Activated CD8-positive, alpha-beta memory T cell treated with anti-CD3 and anti-CD28 coated beads, Interleukin-2, amount 50 U/mL, for 48 hours (primary cell): ENCODE measurements at regions not wholly inside any gene's neighbourhood (a gene's known extent, or its start where the extent isn't known, plus 50 kb on each side); places are given as distances from the start of the nearest gene placed in this dataset.

Experiments
- DNase-seq: peaks from one replicate; pipeline ENCODE4 v3.0.0-alpha.2; 2020

DNA sequence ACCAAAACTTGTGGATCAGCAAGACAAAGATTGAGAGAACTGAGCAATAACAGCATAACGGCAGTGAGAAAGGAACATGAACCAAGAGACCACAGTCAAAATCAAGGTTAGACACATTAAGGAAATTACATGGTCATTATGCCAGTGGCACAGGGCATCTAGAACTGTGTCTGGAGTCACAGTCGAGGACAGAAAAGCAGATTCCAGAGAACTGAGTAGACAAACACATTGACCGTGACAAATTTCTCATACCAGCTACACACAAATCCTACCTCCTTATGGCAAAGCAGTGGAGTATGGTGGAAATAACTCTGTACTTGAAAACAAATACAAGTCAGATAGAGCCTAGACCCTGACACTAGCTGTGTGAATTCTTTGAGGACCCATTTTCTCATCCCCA lies 367.3 kb downstream of the DUSP6 start:
- DNase-seq, result no peak

- no peak for DNase-seq
Observed at GRCh38 chr12:88982694-88983093, 369.6 kb downstream of the DUSP6 start.

GRCh38 chr12:88977115-88977514 lies 375.2 kb downstream of the DUSP6 start:
- no peak for DNase-seq

DNA sequence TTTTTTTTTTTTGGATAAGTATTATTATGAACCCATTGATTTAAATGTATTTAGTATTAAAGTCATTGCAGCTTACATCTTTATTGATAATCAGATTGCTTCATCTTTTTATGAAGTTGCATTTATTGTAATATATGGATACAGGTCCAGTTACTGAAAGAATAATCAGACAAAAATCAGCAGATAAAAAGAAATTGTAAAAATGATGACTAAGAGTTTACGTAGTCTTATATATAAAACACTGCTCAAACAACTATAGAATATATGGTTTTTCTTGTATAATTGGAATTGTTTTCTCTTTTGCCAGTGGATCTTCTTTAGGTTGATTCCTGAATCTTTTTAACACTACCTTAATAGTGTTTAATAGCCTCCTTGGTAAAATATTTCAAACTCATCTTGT lies 378.3 kb downstream of the DUSP6 start:
- no peak for DNase-seq

DNA sequence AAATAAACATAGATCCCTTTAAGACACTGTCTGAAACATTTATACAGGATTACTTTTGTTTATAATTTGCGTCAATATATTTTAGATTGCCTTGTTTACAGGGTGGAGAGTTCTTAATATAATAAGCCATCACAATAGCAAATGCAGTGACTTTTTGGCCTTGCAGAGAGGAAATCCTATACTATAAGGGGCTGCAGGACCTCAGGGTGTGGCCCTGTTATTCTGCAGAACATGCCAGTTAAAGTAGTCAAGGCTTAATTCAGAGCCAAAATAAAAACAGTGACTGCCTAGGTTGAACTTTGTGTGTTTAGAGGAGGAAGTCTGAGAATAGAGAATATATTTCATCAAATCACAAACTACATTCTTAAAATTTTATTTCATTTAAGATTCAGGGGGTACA lies 381.6 kb downstream of the DUSP6 start:
- DNase-seq, result no peak

GRCh38 chr12:88969127-88969526 lies 383.2 kb downstream of the DUSP6 start:
- no peak for DNase-seq

DNA sequence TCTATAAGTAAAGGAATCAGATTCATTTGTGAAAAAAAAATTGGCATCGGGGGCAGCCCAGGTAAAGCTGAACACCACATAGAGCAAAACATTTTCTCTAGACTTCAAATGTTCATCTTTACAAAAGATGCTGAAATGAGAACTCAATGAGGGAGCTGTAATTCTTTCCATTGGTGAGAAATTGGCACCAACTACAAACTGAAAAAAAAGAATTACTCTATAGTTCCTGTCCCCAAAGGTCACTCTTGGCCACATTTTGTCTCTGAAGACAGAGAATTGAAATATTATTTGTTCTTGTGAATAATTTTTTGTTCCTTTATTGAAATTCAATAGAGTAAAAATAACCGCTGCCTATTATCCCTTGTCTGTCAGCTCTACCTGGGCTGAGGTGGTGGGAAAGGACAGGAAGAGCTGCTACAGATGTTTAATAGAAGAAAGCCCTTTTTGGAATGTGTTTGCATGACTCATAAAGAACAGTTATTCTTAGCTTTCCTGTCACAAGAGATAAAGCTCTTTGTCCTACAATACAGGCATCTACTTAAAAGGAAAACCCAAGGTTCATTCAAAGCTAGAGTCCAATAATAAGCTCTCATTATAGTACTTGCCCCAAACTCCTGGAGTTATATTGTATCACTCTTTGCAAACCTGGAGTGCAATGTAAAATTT lies 380.1 kb upstream of the KITLG start:
- no peak for DNase-seq

- no peak for DNase-seq
Observed at GRCh38 chr12:88958946-88959345, 378.7 kb upstream of the KITLG start.

DNA sequence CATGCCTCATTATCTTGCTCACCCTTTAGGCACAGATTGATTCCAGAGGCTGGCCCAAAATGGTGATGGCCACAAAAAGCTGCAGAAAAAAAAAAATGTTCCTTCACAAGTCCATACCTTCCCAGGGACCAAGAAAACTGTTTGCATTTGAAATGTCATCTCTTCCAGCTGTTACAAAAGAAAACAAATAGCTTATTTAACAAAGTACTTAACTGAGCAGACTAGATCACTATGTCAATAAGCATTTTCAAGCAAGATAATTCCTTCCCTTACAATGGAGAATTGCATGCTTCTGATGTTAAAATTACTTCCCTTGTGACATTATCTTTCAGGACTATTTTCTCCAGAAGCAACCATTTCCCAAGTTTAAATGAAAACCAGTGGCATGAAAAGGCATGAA lies 377.9 kb upstream of the KITLG start:
- DNase-seq, result no peak

GRCh38 chr12:88957358-88957757 lies 377.1 kb upstream of the KITLG start:
- DNase-seq, result no peak

DNA sequence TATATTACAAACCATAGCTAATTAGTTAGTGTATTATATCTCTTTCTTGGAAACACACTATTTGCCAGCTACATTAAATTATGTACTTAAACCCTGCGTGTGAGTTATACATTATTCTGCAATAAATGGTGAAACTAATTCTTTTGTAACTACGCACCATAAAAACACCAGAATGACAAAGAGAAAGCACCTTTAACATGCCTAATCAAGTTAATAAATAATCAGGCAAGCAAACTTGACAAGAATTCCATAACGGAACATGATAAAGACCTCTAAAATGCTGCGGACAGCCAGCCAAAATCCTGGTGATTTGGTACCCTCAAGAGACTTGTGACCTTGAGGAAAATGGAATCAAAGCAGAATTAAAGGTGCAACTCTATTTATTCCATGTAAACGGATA lies 375.3 kb upstream of the KITLG start:
- DNase-seq, result no peak

- DNase-seq, result no peak
Observed at GRCh38 chr12:88953029-88953586, 372.8 kb upstream of the KITLG start.

DNA sequence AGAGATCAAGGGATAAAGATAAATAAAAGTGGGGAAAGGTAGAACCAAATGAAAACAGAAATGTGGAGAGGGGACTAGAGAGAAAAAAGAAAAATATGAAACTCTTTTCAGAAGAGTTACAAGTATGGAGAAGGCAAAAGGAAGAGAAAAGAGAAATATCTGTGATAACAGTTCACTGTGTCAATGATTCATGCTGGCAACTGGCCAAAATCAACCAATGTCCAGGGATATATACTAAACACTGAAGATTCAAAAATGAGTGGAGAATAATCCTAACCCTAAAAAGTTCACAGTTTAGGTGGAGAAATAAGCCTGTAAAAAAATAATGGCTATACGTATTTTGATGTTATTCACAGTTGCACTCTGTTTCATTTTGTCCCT lies 372.3 kb upstream of the KITLG start:
- no peak for DNase-seq

GRCh38 chr12:88951860-88952561 lies 371.7 kb upstream of the KITLG start:
- no peak for DNase-seq

DNA sequence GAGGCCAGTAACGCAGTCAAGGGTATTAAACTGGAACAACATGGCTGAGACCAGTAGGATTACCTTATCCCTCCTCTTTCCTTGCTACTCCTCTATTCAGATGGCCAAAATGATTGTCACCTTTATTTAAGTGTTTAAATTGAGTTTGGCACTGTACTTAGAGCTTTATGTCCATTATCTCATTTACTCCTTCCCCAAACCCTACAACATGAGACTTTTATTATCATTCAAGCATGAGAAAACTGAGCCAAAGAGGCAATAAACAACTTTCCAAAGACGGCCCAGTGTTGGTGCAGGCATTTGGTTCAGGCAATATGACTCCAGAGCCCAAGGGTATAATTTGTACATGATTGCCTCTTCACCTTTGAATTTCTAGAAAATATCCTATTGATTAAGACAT lies 370.9 kb upstream of the KITLG start:
- no peak for DNase-seq

GRCh38 chr12:88947486-88948043 lies 367.3 kb upstream of the KITLG start:
- no peak for DNase-seq

- no peak for DNase-seq
Observed at GRCh38 chr12:88946372-88946997, 366.2 kb upstream of the KITLG start.

GRCh38 chr12:88945051-88945732 lies 364.9 kb upstream of the KITLG start:
- DNase-seq, result no peak

- no peak for DNase-seq
Observed at GRCh38 chr12:88944397-88944796, 364.1 kb upstream of the KITLG start.

GRCh38 chr12:88940854-88941253 lies 360.6 kb upstream of the KITLG start:
- no peak for DNase-seq

GRCh38 chr12:88935856-88936255 lies 355.6 kb upstream of the KITLG start:
- DNase-seq, result no peak

DNA sequence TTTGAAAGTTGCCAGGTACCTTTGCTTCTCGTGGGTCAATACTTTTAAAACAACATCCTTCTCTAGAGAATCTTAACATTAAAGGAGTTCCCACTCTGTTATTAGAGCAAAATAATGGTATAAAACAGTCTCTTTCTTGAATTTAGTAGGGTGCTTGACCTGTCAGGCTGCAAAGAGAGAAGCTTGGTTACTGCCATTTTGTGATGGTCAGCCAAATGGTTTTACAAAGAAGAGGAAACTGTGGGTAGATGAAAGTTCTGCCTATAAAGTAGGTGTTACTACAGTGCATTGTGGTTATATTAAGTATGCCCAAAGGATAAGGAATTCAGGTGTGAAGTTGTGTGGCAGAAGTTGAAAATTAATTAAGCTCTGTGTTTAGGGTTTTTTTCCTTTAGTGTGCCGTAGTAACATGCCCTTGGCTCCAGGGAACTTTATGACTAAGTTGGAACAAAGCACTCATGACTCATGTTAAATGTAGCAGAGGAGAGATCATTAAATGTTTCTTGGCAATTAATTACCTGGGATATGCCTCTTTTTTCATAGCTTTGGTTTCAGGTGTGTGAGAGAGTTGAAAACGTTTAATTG lies 354.0 kb upstream of the KITLG start:
- no peak for DNase-seq

DNA sequence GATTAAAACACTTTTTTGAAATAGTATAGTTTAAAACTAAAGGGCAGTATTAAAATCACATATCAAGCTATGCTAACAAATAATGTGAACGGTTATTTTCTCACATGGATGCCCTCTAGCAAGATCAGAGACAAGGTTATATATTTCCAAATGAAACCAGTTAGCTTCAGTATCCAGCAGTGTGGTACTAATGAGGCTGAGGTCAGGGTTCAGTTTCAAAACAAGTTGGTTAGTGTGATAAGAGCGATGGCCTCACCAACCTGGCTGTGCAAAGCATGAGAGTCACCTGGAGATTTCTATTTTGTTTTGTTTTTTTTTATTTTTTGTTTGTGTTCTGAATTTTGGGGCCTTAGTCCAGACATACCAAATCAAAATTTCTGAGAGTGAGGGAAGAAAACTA lies 352.2 kb upstream of the KITLG start:
- DNase-seq, result no peak
